Stomach smooth muscle (tissue), 2 donors: ENCODE measurements at regions not wholly inside any gene's neighbourhood (a gene's known extent, or its start where the extent isn't known, plus 50 kb on each side); places are given as distances from the start of the nearest gene placed in this dataset.

Experiments used
- H3K27ac ChIP-seq: one replicate; pipeline ENCODE4 v1.7.0; 2013; ENCODE audit warnings: mild to moderate bottlenecking, low read length, inconsistent platforms
- H3K27me3 ChIP-seq, 2 donors: one replicate each; pipeline ENCODE4 v1.7.0; 2013; ENCODE audit warnings: low read length in 2 of 2; ENCODE audit not compliant: insufficient read depth in 2 of 2, control insufficient read depth in 1 of 2
- H3K36me3 ChIP-seq, 2 donors: one replicate each; pipeline ENCODE4 v1.7.0; 2013; ENCODE audit warnings: low read length in 2 of 2; ENCODE audit not compliant: control insufficient read depth in 2 of 2, insufficient read depth in 2 of 2
- H3K4me1 ChIP-seq: one replicate; pipeline ENCODE4 v1.7.0; 2013; ENCODE audit warnings: low read length; ENCODE audit not compliant: control insufficient read depth, insufficient read depth
- H3K4me3 ChIP-seq, 2 donors: one replicate each; pipeline ENCODE4 v1.7.0; 2013; ENCODE audit warnings: low read length in 2 of 2
- H3K9ac ChIP-seq, 2 donors: one replicate each; pipeline ENCODE4 v1.7.0; 2013; ENCODE audit warnings: low read length in 2 of 2, mild to moderate bottlenecking in 1 of 2
- H3K9me3 ChIP-seq, 2 donors: one replicate each; pipeline ENCODE4 v1.7.0; 2013; ENCODE audit warnings: low read length in 2 of 2; ENCODE audit not compliant: control insufficient read depth in 2 of 2
- donor health status: healthy.
- donor health status: Pancreatic carcinoma.

GRCh38 chr4:156501962-156502361 is 469.6 kb downstream of the PDGFC start:
- H3K27ac ChIP-seq: no peak overlapping the region
- no peaks in the 10 kb centered on the region for H3K4me1 ChIP-seq

GRCh38 chr4:156499684-156500083 is 471.9 kb downstream of the PDGFC start:
- H3K9ac ChIP-seq: no peak overlapping the region
- no peak overlapping the region for H3K27ac ChIP-seq
- H3K4me3 ChIP-seq: no peak overlapping the region
- no peaks in the 10 kb centered on the region for H3K27me3 ChIP-seq
- H3K36me3 ChIP-seq: no peaks in the 10 kb centered on the region
- H3K9me3 ChIP-seq: no peaks in the 10 kb centered on the region
- no peaks in the 10 kb centered on the region for H3K4me1 ChIP-seq

More at GRCh38 chr4:156501962-156502361, 469.6 kb downstream of the PDGFC start:
- H3K9ac ChIP-seq: no peak overlapping the region
- no peaks in the 10 kb centered on the region for H3K36me3 ChIP-seq
- H3K9me3 ChIP-seq: no peaks in the 10 kb centered on the region
- no peak overlapping the region for H3K4me3 ChIP-seq
- no peaks in the 10 kb centered on the region for H3K27me3 ChIP-seq

- Histone ChIP-seq H3K4me3 (no peak overlapping the region), H3K36me3 (no peaks in the 10 kb centered on the region), H3K27ac (no peak overlapping the region), H3K9ac (no peak overlapping the region), H3K27me3 (no peaks in the 10 kb centered on the region), H3K9me3 (no peaks in the 10 kb centered on the region), H3K4me1 (no peaks in the 10 kb centered on the region)
These were observed 474.1 kb downstream of the PDGFC start for GRCh38 chr4:156497486-156497885.

GRCh38 chr4:156496797-156497196 is 474.8 kb downstream of the PDGFC start:
- H3K9me3 ChIP-seq: no peaks in the 10 kb centered on the region
- no peak overlapping the region for H3K27ac ChIP-seq
- H3K36me3 ChIP-seq: no peaks in the 10 kb centered on the region
- H3K27me3 ChIP-seq: no peaks in the 10 kb centered on the region
- no peak overlapping the region for H3K9ac ChIP-seq
- H3K4me1 ChIP-seq: no peaks in the 10 kb centered on the region
- no peak overlapping the region for H3K4me3 ChIP-seq

GRCh38 chr4:156495836-156496235 is 475.8 kb downstream of the PDGFC start:
- Histone ChIP-seq H3K4me3 (no peak overlapping the region), H3K9ac (no peak overlapping the region), H3K9me3 (no peaks in the 10 kb centered on the region), H3K27ac (no peak overlapping the region), H3K4me1 (no peaks in the 10 kb centered on the region), H3K36me3 (no peaks in the 10 kb centered on the region), H3K27me3 (no peaks in the 10 kb centered on the region)

- H3K4me3 ChIP-seq: no peak overlapping the region
- H3K27me3 ChIP-seq: no peaks in the 10 kb centered on the region
- H3K27ac ChIP-seq: no peak overlapping the region
- H3K4me1 ChIP-seq: no peaks in the 10 kb centered on the region
- H3K9ac ChIP-seq: no peak overlapping the region
- H3K9me3 ChIP-seq: no peaks in the 10 kb centered on the region
- H3K36me3 ChIP-seq: no peaks in the 10 kb centered on the region
These were observed 476.5 kb downstream of the PDGFC start for GRCh38 chr4:156495091-156495490.

GRCh38 chr4:156493858-156494257 is 477.7 kb downstream of the PDGFC start:
- H3K27me3 ChIP-seq: no peaks in the 10 kb centered on the region
- no peaks in the 10 kb centered on the region for H3K36me3 ChIP-seq
- H3K9me3 ChIP-seq: no peaks in the 10 kb centered on the region
- H3K4me1 ChIP-seq: no peaks in the 10 kb centered on the region
- no peak overlapping the region for H3K27ac ChIP-seq
- no peak overlapping the region for H3K4me3 ChIP-seq
- H3K9ac ChIP-seq: no peak overlapping the region

GRCh38 chr4:156487107-156487506 is 484.5 kb downstream of the PDGFC start:
- no peak overlapping the region for H3K9ac ChIP-seq
- H3K27me3 ChIP-seq: no peaks in the 10 kb centered on the region
- H3K4me3 ChIP-seq: no peak overlapping the region
- no peaks in the 10 kb centered on the region for H3K36me3 ChIP-seq
- no peaks in the 10 kb centered on the region for H3K9me3 ChIP-seq
- H3K4me1 ChIP-seq: no peaks in the 10 kb centered on the region
- no peak overlapping the region for H3K27ac ChIP-seq

- no peak overlapping the region for H3K4me3 ChIP-seq
These were observed 489.8 kb downstream of the PDGFC start for GRCh38 chr4:156481845-156482244.

GRCh38 chr4:156477636-156478035 is 494.0 kb downstream of the PDGFC start:
- Histone ChIP-seq H3K36me3 (no peaks in the 10 kb centered on the region), H3K9me3 (no peaks in the 10 kb centered on the region), H3K9ac (no peak overlapping the region), H3K27me3 (no peaks in the 10 kb centered on the region), H3K4me3 (no peak overlapping the region), H3K27ac (no peak overlapping the region), H3K4me1 (no peaks in the 10 kb centered on the region)

More at GRCh38 chr4:156481845-156482244, 489.8 kb downstream of the PDGFC start:
- no peaks in the 10 kb centered on the region for H3K36me3 ChIP-seq
- no peak overlapping the region for H3K27ac ChIP-seq
- no peaks in the 10 kb centered on the region for H3K27me3 ChIP-seq
- no peak overlapping the region for H3K9ac ChIP-seq
- no peaks in the 10 kb centered on the region for H3K4me1 ChIP-seq
- no peaks in the 10 kb centered on the region for H3K9me3 ChIP-seq

- no peaks in the 10 kb centered on the region for H3K36me3 ChIP-seq
- H3K27me3 ChIP-seq: no peaks in the 10 kb centered on the region
These were observed 495.2 kb downstream of the PDGFC start for GRCh38 chr4:156476359-156476758.

More at GRCh38 chr4:156476359-156476758, 495.2 kb downstream of the PDGFC start:
- Histone ChIP-seq H3K9me3 (no peaks in the 10 kb centered on the region), H3K27ac (no peak overlapping the region), H3K4me1 (no peaks in the 10 kb centered on the region), H3K4me3 (no peak overlapping the region), H3K9ac (no peak overlapping the region)
